ENCODE measurements at regions not wholly inside any gene's neighbourhood (a gene's known extent, or its start where the extent isn't known, plus 50 kb on each side); places are given as distances from the start of the nearest gene placed in this dataset.

- no peak for DNase-seq (ENCODE audit: low spot score)
Measured at GRCh38 chr12:124630791-124631313, 63.4 kb upstream of the NCOR2 start.

- DNase-seq (ENCODE audit: low spot score): no peak
Measured at GRCh38 chr12:124629789-124630480, 62.5 kb upstream of the NCOR2 start.

DNA sequence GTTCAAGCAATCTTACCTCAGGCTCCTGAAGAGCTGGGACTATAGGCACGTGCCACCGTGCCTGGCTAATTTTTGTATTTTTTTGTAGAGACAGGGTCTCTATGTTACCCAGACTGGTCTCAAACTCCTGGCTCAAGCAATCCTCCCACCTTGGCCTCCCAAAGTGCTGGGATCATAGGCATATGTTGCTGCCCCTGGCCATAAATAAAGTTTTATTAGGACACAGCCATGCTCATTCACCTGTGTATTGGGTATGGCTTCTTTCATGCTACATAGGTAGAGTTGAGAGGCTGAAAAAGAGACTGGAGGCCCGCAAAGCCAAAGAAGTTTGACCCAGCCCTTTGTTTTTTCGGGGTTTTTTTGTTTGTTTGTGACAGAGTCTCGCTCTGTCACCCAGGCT lies 61.7 kb upstream of the NCOR2 start:
- DNase-seq (ENCODE audit: low spot score): no peak

- DNase-seq (ENCODE audit: low spot score): no peak
Measured at GRCh38 chr12:124627956-124628355, 60.5 kb upstream of the NCOR2 start.

GRCh38 chr12:124626971-124627411 lies 59.6 kb upstream of the NCOR2 start:
- no peak for DNase-seq (ENCODE audit: low spot score)

DNA sequence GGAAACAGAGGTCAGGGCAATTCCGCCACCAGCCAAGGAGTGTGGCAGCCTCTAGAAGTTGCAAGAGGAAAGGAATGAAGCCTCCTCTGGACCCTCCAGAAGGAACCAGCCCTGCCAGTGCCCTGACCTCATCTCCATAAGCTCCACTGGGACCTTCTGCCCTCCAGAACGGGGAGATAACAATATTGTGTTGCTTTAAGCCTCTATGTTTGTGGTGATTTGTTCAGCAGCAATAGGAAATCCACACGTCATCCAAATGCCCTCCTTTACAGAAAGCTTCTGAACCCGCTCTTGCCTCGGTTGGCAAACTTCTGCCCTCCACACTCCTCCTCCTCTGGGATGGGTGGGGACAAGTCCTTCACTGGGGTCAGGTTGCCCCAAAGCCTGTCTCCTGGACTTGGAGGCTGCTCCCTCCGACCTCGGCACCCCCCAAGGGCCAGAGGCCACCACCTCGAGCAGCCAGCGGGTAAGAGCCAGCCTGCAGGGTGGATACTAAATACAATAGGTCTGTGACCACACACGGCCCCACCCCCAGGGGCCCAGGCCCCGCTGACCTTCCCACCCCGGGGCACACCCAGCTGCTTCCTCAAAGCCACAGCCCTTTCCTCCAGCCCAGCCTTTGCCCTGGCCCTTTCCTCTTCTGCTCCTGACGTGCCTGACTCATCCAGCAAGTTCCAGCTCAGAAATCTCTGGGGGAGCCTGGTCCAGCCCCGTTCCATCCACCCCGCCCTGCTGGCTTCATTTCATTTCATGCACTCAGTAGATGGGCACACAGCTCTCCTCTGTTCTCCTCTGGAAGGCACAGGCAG lies 58.7 kb upstream of the NCOR2 start:
- no peak for DNase-seq (ENCODE audit: low spot score)

- DNase-seq (ENCODE audit: low spot score): no peak
Measured at GRCh38 chr12:124624823-124625222, 57.4 kb upstream of the NCOR2 start.

DNA sequence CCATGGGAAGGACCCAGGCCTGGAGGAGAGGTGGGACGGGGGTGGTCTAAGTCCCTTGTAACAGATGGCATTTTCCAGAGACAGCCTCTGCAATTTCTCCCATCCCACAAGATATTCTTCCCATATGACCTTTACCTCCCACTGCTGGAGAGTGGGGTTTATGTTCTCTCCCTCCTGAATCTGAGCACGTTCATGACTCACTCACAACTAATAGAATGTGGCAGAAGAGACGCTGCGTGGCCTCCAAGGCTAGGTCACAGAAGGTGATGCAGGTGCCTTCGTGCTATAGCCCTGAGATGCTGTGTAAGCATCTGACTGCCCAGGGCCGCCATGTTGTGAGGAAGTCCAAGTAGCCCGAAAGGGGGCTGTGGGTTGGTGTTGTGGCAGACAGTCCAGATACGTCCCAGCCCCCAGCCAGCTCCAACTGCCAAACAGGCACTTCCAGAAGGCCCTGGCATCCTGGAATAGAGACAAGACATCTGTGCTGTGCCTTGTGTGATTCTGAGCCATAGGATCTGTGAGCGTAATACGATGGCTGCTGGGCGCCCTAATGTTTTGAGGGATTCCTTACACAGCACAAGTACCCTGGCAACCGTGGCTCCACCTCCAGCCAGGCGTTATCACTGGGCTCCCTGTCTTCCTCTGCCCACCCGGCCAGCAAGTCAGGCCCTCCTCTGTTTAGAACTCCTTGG lies 56.1 kb upstream of the NCOR2 start:
- DNase-seq (ENCODE audit: low spot score): no peak

DNA sequence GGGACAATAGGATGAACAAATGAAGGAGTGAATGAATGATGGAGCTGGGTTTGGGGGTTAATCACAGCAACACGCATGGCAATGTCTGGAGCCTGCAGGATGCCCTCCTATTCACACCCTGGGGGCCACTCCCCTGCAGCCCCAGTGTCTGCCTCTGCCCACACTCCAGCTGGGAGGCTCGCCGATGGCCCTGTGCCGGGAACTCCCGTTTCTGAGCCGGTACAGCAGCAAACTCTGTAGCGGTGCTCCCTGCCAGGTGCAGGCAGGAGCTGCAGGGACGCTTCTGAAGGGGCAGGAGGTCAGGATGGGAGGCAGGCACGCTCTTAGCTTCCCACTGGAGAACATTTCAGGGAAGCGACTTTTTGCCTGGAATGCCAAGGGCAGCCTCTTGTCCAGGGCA lies 55.4 kb upstream of the NCOR2 start:
- DNase-seq (ENCODE audit: low spot score): no peak

GRCh38 chr12:124622331-124622730 lies 54.9 kb upstream of the NCOR2 start:
- DNase-seq (ENCODE audit: low spot score): no peak

DNA sequence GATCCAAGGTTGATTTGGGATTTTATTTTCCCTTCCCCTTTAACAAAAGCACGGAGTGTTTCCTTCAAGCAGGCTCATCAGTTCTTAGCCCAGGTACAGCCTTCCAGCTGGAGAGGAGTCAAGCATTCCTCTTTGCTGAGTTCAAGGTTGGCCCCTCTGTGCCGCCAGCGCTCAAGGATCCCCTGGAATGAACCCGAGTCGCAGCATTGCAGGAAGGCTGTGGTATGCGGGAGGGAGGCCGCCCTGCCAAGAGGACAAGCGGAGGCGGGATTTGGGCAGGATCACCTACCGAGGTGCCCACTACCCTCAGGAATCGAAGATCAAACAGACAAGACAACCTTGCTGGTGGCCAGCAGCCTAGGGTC lies 53.9 kb upstream of the NCOR2 start:
- DNase-seq (ENCODE audit: low spot score): no peak

- DNase-seq (ENCODE audit: low spot score): no peak
Measured at GRCh38 chr12:124620606-124621295, 53.3 kb upstream of the NCOR2 start.

DNA sequence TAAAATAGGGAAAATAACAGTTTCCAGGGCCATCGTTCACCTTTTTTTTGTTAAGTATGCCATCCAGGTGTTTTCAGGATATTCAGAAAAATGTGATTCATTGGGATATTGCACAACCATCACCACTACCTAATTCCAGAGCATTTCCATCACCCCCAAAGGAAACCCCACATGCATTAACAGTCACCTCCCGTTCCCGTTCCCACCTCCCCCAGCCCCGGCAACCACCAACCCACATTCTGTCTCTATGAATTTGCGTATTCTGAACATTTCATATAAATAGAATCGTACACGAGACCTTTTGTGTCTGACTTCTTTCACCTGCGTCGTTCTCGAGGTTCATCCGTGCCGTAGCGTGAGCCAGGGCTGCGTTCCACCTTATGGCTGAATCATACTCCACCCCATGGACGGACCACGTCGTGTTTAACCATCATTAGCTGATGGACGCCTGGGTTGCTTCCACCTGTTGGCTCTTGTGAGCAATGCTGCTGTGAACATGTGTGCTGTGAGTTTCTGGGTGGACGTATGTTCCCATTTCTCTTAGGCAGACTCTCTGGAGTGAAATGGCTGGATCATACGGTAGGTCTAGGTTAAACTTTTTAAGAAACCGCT lies 51.0 kb upstream of the NCOR2 start:
- no peak for DNase-seq (ENCODE audit: low spot score)

DNA sequence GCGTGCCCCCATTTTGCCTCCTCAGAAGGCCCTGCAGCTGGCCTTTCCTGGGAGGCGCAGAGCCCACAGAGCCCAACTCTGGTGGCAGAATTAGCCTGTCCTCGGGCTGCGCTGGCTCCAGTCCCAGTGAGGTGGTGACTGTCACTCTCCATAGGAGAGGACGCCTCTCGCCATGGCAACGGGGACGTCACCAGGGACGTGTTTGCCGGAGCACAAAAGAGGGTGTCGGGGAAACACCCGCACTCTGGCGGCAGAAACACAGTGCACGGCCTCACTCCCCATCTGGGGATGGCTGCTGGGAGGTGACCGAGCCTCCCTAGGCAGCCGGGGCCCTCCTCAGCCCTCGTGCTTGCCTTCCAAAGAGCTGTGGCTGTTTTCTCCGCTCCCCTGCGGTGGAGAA lies 50.2 kb upstream of the NCOR2 start:
- DNase-seq (ENCODE audit: low spot score): no peak

Measured in pons (tissue), 1 donor.